ENCODE measurements at regions not wholly inside any gene's neighbourhood (a gene's known extent, or its start where the extent isn't known, plus 50 kb on each side); places are given as distances from the start of the nearest gene placed in this dataset.

GRCh38 chr3:94308767-94309166, 245.9 kb downstream of the NSUN3 start:
- H2AK5ac ChIP-seq (ENCODE audit: low read depth, low read length), result no peak overlapping the region
- ChIA-PET CTCF (ENCODE audit: partially characterized antibody) (no interaction called here), POLR2A (ENCODE audit: partially characterized antibody) (no interaction called here)
- H3K9ac ChIP-seq (replicated peaks in 1 of 4; ENCODE audit: extremely low read depth in 1 of 4, low read depth in 3 of 4, low read length in 3 of 4), result no peak overlapping the region
- H3K14ac ChIP-seq (ENCODE audit: insufficient read length), result no peak overlapping the region
- H3K18ac ChIP-seq (ENCODE audit: extremely low read depth, low read length), result no peak overlapping the region
- no peak overlapping the region for H3K4me2 ChIP-seq (ENCODE audit: insufficient read depth in 1 of 2, low read depth in 2 of 2, low read length in 2 of 2)
- H3K36me3 ChIP-seq (ENCODE audit: control insufficient read depth in 2 of 4, insufficient read depth in 4 of 4, low read length in 3 of 4), result no peaks in the 10 kb centered on the region; a peak in 1 of 8 replicates
- H2BK20ac ChIP-seq (ENCODE audit: low read length), result no peak overlapping the region
- H3K79me2 ChIP-seq (ENCODE audit: control insufficient read depth in 1 of 2, insufficient read depth in 2 of 2, low read length in 2 of 2), result no peaks in the 10 kb centered on the region
- H3K56ac ChIP-seq (replicated peaks; ENCODE audit: insufficient read length, low read depth, low read length), result no peak overlapping the region
- DNase-seq (ENCODE audit: low read depth in 1 of 2, low spot score in 2 of 2), result no peak
- H3K4ac ChIP-seq (replicated peaks; ENCODE audit: insufficient read length, low read depth, low read length), result no peak overlapping the region
- no peaks in the 10 kb centered on the region for H3K23me2 ChIP-seq (ENCODE audit: low read depth, low read length)
- no peak overlapping the region for H2BK120ac ChIP-seq (replicated peaks; ENCODE audit: low read depth, low read length)
- H3K27me3 ChIP-seq (replicated peaks in 1 of 4; ENCODE audit: control insufficient read depth in 3 of 4, extremely low read depth in 1 of 4, insufficient read depth in 3 of 4, low read length in 3 of 4), result no peaks in the 10 kb centered on the region
- no peak overlapping the region for H4K5ac ChIP-seq (ENCODE audit: insufficient read length, low read depth, low read length)
- no peak overlapping the region for H2BK15ac ChIP-seq (ENCODE audit: low read length)
- WGBS, 2 experiments (ENCODE audit: extremely low coverage in 1 of 2, insufficient coverage in 1 of 2, insufficient read length in 1 of 2, insufficient replicate concordance in 2 of 2, low coverage in 1 of 2, low lambda C conversion rate in 2 of 2, missing lambda C conversion rate in 1 of 2), result 83% methylated on average over 1 of the region's 1 CpG; no CpG with 5 or more reads in 1 of the 2 experiments
- H3K9me3 ChIP-seq (ENCODE audit: insufficient read depth in 2 of 2, low read depth in 1 of 2, low read length in 1 of 2), result no peaks in the 10 kb centered on the region
- TF ChIP-seq KDM1A (IDR thresholded peaks at IDR 0.05; ENCODE audit: borderline replicate concordance, low read length) (no peak), MAX (IDR thresholded peaks at IDR 0.05) (no peak), KDM5A (IDR thresholded peaks at IDR 0.05; ENCODE audit: low read length) (no peak), CHD2 (IDR thresholded peaks at IDR 0.05; ENCODE audit: low read length) (no peak), USF2 (IDR thresholded peaks at IDR 0.05; ENCODE audit: low read length) (no peak), SRF (IDR thresholded peaks at IDR 0.05; ENCODE audit: low read depth, low read length) (no peak), CTCF (IDR thresholded peaks at IDR 0.05; ENCODE audit: control extremely low read depth in 1 of 3, insufficient read depth in 1 of 3, low read depth in 1 of 3, low read length in 3 of 3) (no peak), PHF8 (conservative IDR thresholded peaks at IDR 0.05; ENCODE audit: low read depth, low read length) (no peak), CBX5 (IDR thresholded peaks at IDR 0.05; ENCODE audit: low read depth, low read length) (no peak), TAF7 (optimal IDR thresholded peaks at IDR 0.05; ENCODE audit: borderline replicate concordance, low read depth, low read length) (no peak)
- H3K79me1 ChIP-seq (ENCODE audit: low read depth, low read length), result no peaks in the 10 kb centered on the region
- FAIRE-seq, result no peak
- no peak overlapping the region for H4K91ac ChIP-seq (replicated peaks; ENCODE audit: insufficient read length, low read length)
- no peak overlapping the region for H3K23ac ChIP-seq (ENCODE audit: insufficient read length)
- no peak overlapping the region for H3K27ac ChIP-seq (ENCODE audit: low read depth, low read length)
- H4K20me1 ChIP-seq (replicated peaks in 1 of 2; ENCODE audit: control insufficient read depth in 1 of 2, insufficient read depth in 2 of 2, low read length in 2 of 2), result no peaks in the 10 kb centered on the region
- H2BK5ac ChIP-seq (ENCODE audit: low read depth, low read length), result no peak overlapping the region
- H3K4me1 ChIP-seq (replicated peaks in 1 of 4; ENCODE audit: control insufficient read depth in 3 of 4, insufficient read depth in 4 of 4, low read length in 3 of 4), result peaks cover 0 to 8% (median 3%) of the 10 kb centered on the region in 4 experiments; a peak in 3 of 7 replicates
- H2BK12ac ChIP-seq (ENCODE audit: low read depth, low read length), result no peak overlapping the region
- H2AFZ ChIP-seq (ENCODE audit: low read length), result no peak overlapping the region
- no peak overlapping the region for H4K8ac ChIP-seq (ENCODE audit: extremely low read depth, insufficient read depth, low read length)
- no peak overlapping the region for H3K4me3 ChIP-seq (ENCODE audit: extremely low read depth in 1 of 4, insufficient read depth in 2 of 4, low read depth in 3 of 4, low read length in 4 of 4)

Data from H1 (cell line).